ENCODE measurements at regions not wholly inside any gene's neighbourhood (a gene's known extent, or its start where the extent isn't known, plus 50 kb on each side); places are given as distances from the start of the nearest gene placed in this dataset.

- no peak for TF ChIP-seq CTCF (IDR thresholded peaks at IDR 0.05)
- no peak for TF ChIP-seq ZFX (IDR thresholded peaks at IDR 0.05; ENCODE audit: borderline replicate concordance)
Measured at GRCh38 chrX:146614663-146615478, 194.7 kb upstream of the CXorf51B start.
